Fibroblast of villous mesenchyme (primary cell): ENCODE measurements at regions not wholly inside any gene's neighbourhood (a gene's known extent, or its start where the extent isn't known, plus 50 kb on each side); places are given as distances from the start of the nearest gene placed in this dataset.

Experiments
- DNase-seq: peaks from one replicate; pipeline ENCODE4 v3.0.0-alpha.2; 2010; ENCODE audit warnings: low read depth
- H3K4me3 ChIP-seq: 2 replicates; pipeline ENCODE4 v1.5.1; 2011; ENCODE audit warnings: low read depth, mild to moderate bottlenecking, low read length
- CTCF ChIP-seq: IDR thresholded peaks from 2 replicates; pipeline ENCODE4 v1.5.1; 2012; ENCODE audit warnings: low read depth, mild to moderate bottlenecking, low read length; ENCODE audit not compliant: insufficient read depth

- TF ChIP-seq CTCF, result no peak
- no peak overlapping the region for H3K4me3 ChIP-seq
- no peak for DNase-seq
These were observed 87.0 kb upstream of the ADGRF1 start for GRCh38 chr6:47129129-47129528.

- no peak for DNase-seq
- no peak for TF ChIP-seq CTCF
- H3K4me3 ChIP-seq, result no peak overlapping the region
These were observed 84.7 kb upstream of the ADGRF1 start for GRCh38 chr6:47126647-47127391.

- no peak for TF ChIP-seq CTCF
- no peak for DNase-seq
These were observed 76.5 kb upstream of the ADGRF1 start for GRCh38 chr6:47118611-47119010.

GRCh38 chr6:47117314-47117713 lies 75.2 kb upstream of the ADGRF1 start:
- TF ChIP-seq CTCF, result no peak
- no peak for DNase-seq
- H3K4me3 ChIP-seq, result no peak overlapping the region

More at GRCh38 chr6:47118611-47119010, 76.5 kb upstream of the ADGRF1 start:
- H3K4me3 ChIP-seq, result no peak overlapping the region

GRCh38 chr6:47116606-47117005 lies 74.5 kb upstream of the ADGRF1 start:
- H3K4me3 ChIP-seq, result no peak overlapping the region
- DNase-seq, result no peak
- TF ChIP-seq CTCF, result no peak

GRCh38 chr6:47116086-47116485 lies 74.0 kb upstream of the ADGRF1 start:
- no peak for DNase-seq
- TF ChIP-seq CTCF, result no peak
- H3K4me3 ChIP-seq, result no peak overlapping the region

GRCh38 chr6:47114460-47114859 lies 72.3 kb upstream of the ADGRF1 start:
- no peak overlapping the region for H3K4me3 ChIP-seq
- TF ChIP-seq CTCF, result no peak

More at GRCh38 chr6:47114460-47114859, 72.3 kb upstream of the ADGRF1 start:
- no peak for DNase-seq
